Suprapubic skin (tissue), 4 donors: ENCODE measurements at regions not wholly inside any gene's neighbourhood (a gene's known extent, or its start where the extent isn't known, plus 50 kb on each side); places are given as distances from the start of the nearest gene placed in this dataset.

Source experiments
- DNase-seq, 2 donors: peaks; one replicate each; pipeline ENCODE4 v3.0.0-alpha.2; 2019; ENCODE audit warnings: low spot score in 2 of 2
- H3K27ac ChIP-seq: fragments of 200-600 bp; sonication (generic); one replicate; pipeline ENCODE4 v1.5.1; 2019
- H3K27me3 ChIP-seq: fragments of 200-600 bp; sonication (generic); one replicate; pipeline ENCODE4 v1.5.1; 2019
- H3K36me3 ChIP-seq: fragments of 200-600 bp; sonication (generic); one replicate; pipeline ENCODE4 v1.5.1; 2019
- H3K4me1 ChIP-seq: fragments of 200-600 bp; sonication (generic); one replicate; pipeline ENCODE4 v1.5.1; 2019
- H3K4me3 ChIP-seq: fragments of 200-600 bp; sonication (generic); one replicate; pipeline ENCODE4 v1.5.1; 2019; ENCODE audit warnings: mild to moderate bottlenecking
- H3K9me3 ChIP-seq: fragments of 200-600 bp; sonication (generic); one replicate; pipeline ENCODE4 v1.5.1; 2019
- CTCF ChIP-seq, 2 donors: fragments of 200-600 bp in 1 of 2; fragments of 450-650 bp in 1 of 2; sonication (generic) in 1 of 2; IDR thresholded peaks; one replicate each; pipeline ENCODE4 v1.5.1; 2016 to 2019; ENCODE audit warnings: antibody characterized with exemption in 2 of 2, mild to moderate bottlenecking in 1 of 2, moderate library complexity in 1 of 2
- EP300 ChIP-seq: sonication (generic); formaldehyde crosslinking; IDR thresholded peaks from one replicate; pipeline ENCODE4 v1.6.1; 2017; ENCODE audit warnings: antibody characterized with exemption
- POLR2A ChIP-seq, 2 donors: fragments of 450-650 bp; IDR thresholded peaks; one replicate each; pipeline ENCODE4 v1.6.1; 2017; ENCODE audit warnings: antibody characterized with exemption in 2 of 2, mild to moderate bottlenecking in 2 of 2, moderate library complexity in 2 of 2
- POLR2AphosphoS5 ChIP-seq, 3 donors: sonication (generic); formaldehyde crosslinking; IDR thresholded peaks; one replicate each; pipeline ENCODE4 v1.6.1; 2017; ENCODE audit warnings: antibody characterized with exemption in 3 of 3
- WGBS: methylation state at CpG from one replicate; pipeline ENCODE4 v1.1.5; 2018; 5-methylcytosine and 5-hydroxymethylcytosine counted together

- H3K4me3 ChIP-seq, result no peak overlapping the region
- H3K27ac ChIP-seq, result no peak overlapping the region
- no peaks in the 10 kb centered on the region for H3K9me3 ChIP-seq
- no peaks in the 10 kb centered on the region for H3K27me3 ChIP-seq
- no peaks in the 10 kb centered on the region for H3K36me3 ChIP-seq
- H3K4me1 ChIP-seq, result no peaks in the 10 kb centered on the region
- TF ChIP-seq POLR2AphosphoS5 (IDR thresholded peaks at IDR 0.05) (no peak), EP300 (no peak), POLR2A (IDR thresholded peaks at IDR 0.05) (no peak), CTCF (IDR thresholded peaks at IDR 0.05) (no peak)
- 57% methylated on average over 4 of the region's 4 CpGs for WGBS
- DNase-seq, result no peak
Measured at GRCh38 chr11:28547321-28547741, 439.1 kb downstream of the METTL15 start.

- DNase-seq, result no peak
- WGBS, result 37% methylated on average over 1 of the region's 1 CpG
- Histone ChIP-seq H3K4me1 (no peaks in the 10 kb centered on the region), H3K36me3 (no peaks in the 10 kb centered on the region), H3K27ac (no peak overlapping the region), H3K4me3 (no peak overlapping the region), H3K9me3 (no peaks in the 10 kb centered on the region), H3K27me3 (no peaks in the 10 kb centered on the region)
- TF ChIP-seq POLR2AphosphoS5 (IDR thresholded peaks at IDR 0.05), result no peak
- no peak for TF ChIP-seq CTCF (IDR thresholded peaks at IDR 0.05)
- no peak for TF ChIP-seq POLR2A (IDR thresholded peaks at IDR 0.05)
- TF ChIP-seq EP300, result no peak
Measured at GRCh38 chr11:28545536-28545935, 437.3 kb downstream of the METTL15 start.

- H3K27ac ChIP-seq, result no peak overlapping the region
- no peak for TF ChIP-seq POLR2AphosphoS5 (IDR thresholded peaks at IDR 0.05)
- TF ChIP-seq POLR2A (IDR thresholded peaks at IDR 0.05), result no peak
- TF ChIP-seq CTCF (IDR thresholded peaks at IDR 0.05), result no peak
- no peak for TF ChIP-seq EP300
- no peak for DNase-seq
- no peaks in the 10 kb centered on the region for H3K36me3 ChIP-seq
- no peaks in the 10 kb centered on the region for H3K27me3 ChIP-seq
- H3K9me3 ChIP-seq, result no peaks in the 10 kb centered on the region
- 59% methylated on average over 1 of the region's 1 CpG for WGBS
- H3K4me3 ChIP-seq, result no peak overlapping the region
- no peaks in the 10 kb centered on the region for H3K4me1 ChIP-seq
Measured at GRCh38 chr11:28542561-28542960, 434.4 kb downstream of the METTL15 start.

- Histone ChIP-seq H3K4me3 (no peak overlapping the region), H3K9me3 (no peaks in the 10 kb centered on the region), H3K27me3 (no peaks in the 10 kb centered on the region), H3K36me3 (no peaks in the 10 kb centered on the region), H3K27ac (no peak overlapping the region), H3K4me1 (no peaks in the 10 kb centered on the region)
- 55% methylated on average over 2 of the region's 2 CpGs for WGBS
- DNase-seq, result no peak
- TF ChIP-seq EP300, result no peak
- no peak for TF ChIP-seq CTCF (IDR thresholded peaks at IDR 0.05)
- no peak for TF ChIP-seq POLR2A (IDR thresholded peaks at IDR 0.05)
Measured at GRCh38 chr11:28539239-28540030, 431.2 kb downstream of the METTL15 start.

- no peak for TF ChIP-seq POLR2AphosphoS5 (IDR thresholded peaks at IDR 0.05)
- no peak for TF ChIP-seq CTCF (IDR thresholded peaks at IDR 0.05)
- no peak for TF ChIP-seq POLR2A (IDR thresholded peaks at IDR 0.05)
- TF ChIP-seq EP300, result no peak
- no peaks in the 10 kb centered on the region for H3K4me1 ChIP-seq
- DNase-seq, result no peak
- no peak overlapping the region for H3K4me3 ChIP-seq
- H3K27ac ChIP-seq, result no peak overlapping the region
- no peaks in the 10 kb centered on the region for H3K27me3 ChIP-seq
- no peaks in the 10 kb centered on the region for H3K9me3 ChIP-seq
- H3K36me3 ChIP-seq, result no peaks in the 10 kb centered on the region
Measured at GRCh38 chr11:28537822-28538221, 429.6 kb downstream of the METTL15 start.
